ENCODE measurements at regions not wholly inside any gene's neighbourhood (a gene's known extent, or its start where the extent isn't known, plus 50 kb on each side); places are given as distances from the start of the nearest gene placed in this dataset.

DNA sequence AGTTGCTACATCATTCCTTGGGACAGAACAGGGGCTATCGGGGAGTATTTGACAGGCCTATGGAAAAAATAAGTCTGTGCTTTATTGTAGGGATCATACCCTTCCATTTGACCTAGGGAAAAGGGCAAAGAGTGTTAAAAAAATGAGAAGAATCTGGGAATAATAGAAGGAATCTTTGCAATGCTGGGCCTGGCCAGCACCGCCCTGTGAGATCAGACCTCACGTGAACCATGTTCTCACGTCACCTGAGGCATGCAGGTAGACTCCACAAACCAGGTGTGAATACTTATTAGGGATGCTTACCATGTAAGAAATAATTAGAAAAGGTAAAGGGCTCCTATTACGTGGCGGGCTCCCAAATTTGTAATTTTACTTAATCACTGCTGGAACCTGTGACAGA, 177.5 kb upstream of the GATA6 start:
- no peak for DNase-seq (ENCODE audit: insufficient read length, low spot score)
- no peak for FAIRE-seq

- no peak for FAIRE-seq
- no peak for DNase-seq (ENCODE audit: insufficient read length, low spot score)
These were observed 173.0 kb upstream of the GATA6 start for GRCh38 chr18:21996351-21996826.

DNA sequence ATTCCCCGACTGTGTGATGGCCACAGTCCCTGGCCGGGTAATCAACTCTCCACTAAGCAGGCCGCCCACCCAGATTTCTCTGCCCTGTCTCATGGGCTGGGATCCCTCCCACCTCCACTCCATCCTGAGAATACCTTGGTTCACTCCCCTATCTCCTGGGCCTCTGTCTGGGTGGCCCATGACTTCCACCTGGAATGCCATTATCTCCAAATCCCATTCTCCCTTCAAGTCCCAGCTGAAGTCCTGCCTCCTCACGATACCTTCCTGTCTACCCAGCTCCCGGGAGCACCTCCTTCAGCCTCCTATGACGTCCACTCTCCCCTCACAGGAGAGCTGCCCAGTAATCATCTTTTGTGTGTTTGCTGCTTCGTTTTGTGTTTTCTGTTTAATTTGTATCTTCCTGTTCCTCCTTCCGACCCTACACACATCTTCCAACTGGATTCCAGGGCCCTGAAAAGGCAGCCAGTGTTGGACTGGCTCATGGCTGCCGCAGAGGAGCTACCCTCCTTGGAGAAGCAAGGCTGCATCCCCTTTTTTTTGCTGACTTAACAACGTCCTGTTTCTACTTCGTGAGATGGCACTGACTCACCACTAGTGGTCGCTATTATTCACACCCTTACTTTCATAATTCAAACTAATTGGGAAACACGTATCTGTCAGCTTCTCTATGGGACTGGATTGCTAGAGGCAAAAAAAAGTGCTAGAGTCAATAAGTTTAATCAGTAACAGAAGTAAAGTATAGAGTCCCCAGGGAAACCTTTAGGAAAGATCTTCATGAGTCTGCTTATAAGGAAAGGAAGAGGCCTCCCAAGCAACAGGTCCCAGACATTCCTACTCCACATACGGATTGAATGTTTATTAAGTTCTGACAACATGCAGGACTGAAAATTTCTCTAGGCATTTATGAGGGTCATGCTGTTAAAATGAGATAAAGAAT, 171.9 kb upstream of the GATA6 start:
- DNase-seq (ENCODE audit: insufficient read length, low spot score) (peak; percentile 64), FAIRE-seq (no peak)

- no peak for FAIRE-seq
- no peak for DNase-seq (ENCODE audit: insufficient read length, low spot score)
These were observed 170.9 kb upstream of the GATA6 start for GRCh38 chr18:21998486-21998885.

- no peak for DNase-seq (ENCODE audit: insufficient read length, low spot score)
- no peak for FAIRE-seq
These were observed 167.4 kb upstream of the GATA6 start for GRCh38 chr18:22001912-22002487.

DNA sequence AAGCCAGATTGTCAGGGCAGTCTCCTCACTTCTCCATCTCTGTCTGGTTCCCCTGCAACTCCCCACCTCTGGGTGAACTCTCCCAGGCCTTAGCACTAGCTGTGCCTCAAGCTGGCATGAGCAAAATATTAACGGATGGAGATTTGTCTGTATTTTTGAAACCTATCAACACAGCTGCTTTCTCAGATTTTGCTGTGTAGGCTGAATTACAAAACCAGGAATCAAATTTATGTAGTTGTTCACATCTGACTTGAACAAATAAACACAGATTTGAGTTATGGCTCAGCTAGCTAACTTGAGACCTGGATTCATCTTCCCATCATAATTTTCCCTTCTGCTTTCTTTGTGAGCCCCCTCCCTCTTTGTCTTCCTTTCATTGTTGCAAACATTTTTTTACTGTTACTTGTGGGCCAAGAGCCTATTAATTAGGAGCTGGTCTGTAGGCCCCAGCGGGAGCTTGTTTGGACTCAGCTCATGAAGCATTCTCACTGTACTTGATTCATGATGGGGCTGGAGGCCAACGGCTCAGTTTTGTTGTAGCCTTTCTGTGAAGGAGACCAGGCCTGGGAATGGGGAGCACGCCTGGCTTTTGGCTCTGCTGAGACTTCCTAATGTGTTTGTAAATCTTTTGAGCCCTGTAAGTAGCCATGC, 164.1 kb upstream of the GATA6 start:
- FAIRE-seq (no peak), DNase-seq (ENCODE audit: insufficient read length, low spot score) (no peak)

DNA sequence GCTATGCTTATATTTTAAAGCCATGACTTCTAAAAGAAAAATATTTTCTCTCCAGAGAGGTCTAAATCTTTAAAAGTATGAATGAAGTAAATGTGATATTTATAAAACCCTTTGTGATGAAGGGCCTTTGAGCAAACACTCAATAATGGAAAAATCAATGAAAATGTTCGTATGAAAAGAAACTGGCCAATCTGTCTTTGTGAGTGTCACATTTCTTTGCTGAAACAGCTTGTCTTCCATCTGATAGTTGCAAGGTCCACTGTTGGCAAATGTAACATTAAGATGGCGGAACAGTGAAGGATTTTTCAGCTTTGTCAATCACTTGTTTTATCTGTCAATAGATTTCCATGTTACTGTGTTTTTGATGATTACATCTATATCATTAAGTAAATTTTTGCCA, 162.9 kb upstream of the GATA6 start:
- DNase-seq (ENCODE audit: insufficient read length, low spot score) (no peak), FAIRE-seq (no peak)

- DNase-seq (ENCODE audit: insufficient read length, low spot score), result no peak
- FAIRE-seq, result no peak
These were observed 160.1 kb upstream of the GATA6 start for GRCh38 chr18:22009242-22009641.

DNA sequence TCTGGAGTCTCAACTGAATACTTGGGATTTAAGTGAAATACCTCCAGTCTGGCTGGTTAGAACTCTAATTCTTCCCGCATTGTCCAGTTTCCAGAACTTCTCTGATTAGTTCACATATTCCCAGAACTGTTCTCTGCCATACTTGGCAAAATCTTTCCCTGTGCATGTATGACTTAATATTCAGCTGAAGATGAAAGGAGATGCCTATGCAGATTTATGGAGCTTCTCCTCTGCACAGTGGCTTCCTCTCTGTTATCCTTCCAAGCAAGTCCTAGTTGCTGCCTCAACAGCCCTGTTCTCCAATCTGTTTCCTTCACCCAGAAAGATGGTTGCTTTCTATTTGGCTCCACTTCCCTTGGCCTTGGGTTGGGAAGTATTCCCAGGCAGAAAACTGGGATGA, 155.4 kb upstream of the GATA6 start:
- DNase-seq (ENCODE audit: insufficient read length, low spot score) (no peak), FAIRE-seq (no peak)

DNA sequence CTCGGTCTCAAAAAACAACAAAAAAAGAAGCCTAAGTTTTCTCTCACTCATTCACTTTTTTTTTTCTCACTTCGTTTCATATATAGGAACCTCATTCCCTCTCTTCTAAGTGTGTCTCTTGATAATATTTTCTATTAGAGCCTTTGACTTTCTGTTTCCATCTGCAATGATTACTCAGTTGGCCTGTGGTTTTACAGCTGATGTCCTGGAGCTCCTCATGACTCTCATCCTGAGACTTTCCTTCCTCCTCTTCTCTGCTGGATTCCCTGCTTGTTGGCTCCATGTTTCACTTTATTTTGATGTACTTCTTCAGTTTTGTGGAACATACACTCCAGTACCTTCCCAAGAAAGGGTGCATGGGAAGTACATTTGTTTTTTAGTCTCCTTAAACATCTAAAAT, 154.2 kb upstream of the GATA6 start:
- no peak for FAIRE-seq

DNA sequence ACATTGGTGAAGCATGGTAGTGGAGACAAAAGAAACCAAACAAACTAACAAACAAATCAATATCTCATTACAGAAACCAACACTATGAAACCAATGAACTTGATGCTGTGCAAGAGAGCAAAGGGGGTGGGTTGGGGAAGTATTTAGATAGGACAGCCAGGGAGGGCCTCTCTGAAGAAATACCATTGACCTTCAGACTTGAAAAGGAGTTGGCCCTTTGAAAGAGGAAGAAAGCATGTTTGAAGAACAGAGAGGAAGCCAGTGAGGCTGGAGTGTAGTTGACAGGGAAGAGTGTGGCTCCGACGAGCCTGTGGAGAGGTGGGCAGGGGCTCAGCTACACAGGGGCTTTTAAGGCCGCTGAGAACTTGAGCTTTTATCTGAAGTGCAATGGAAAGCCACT, 151.0 kb upstream of the GATA6 start:
- FAIRE-seq, result no peak
- DNase-seq (ENCODE audit: insufficient read length, low spot score), result no peak

More for the DNA sequence above, 154.2 kb upstream of the GATA6 start:
- DNase-seq (ENCODE audit: insufficient read length, low spot score), result no peak

GRCh38 chr18:22019193-22019592, 150.2 kb upstream of the GATA6 start:
- FAIRE-seq (no peak), DNase-seq (ENCODE audit: insufficient read length, low spot score) (no peak)

DNA sequence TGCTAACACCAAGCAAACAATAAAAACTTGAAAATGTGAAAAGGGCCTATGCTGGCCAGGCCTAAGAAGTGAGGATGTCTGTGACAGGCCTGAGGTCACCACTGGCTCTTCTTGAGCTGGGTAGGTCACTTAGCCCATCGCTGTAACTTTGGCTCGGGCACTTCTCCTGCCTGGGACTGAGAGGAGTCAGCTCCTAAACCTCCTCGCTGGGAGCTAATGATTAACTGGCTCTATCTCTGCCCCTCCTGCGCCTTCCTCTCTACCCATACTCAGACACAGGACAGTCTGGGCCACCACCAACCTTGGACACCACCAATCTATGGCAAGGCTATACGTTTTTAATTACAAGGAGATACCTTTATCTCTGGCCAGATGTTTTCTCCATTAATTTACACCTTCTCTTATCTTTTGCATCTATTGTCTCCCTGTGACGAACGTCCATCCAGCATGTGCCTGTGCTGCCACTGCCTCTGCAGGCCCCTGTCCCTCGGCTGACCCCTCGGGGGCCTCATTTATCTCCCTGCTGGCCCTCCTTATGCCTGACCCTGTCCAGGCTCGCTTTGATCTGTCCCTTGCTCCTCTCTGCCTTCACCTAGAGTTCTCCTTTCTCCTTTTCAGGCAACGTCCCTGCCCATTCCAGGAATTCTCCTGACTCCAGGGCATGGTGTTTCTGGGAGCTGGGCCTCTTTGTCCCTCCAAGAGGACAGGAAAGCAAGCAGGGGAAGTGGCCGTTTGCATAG, 149.1 kb upstream of the GATA6 start:
- FAIRE-seq (no peak), DNase-seq (ENCODE audit: insufficient read length, low spot score) (no peak)

DNA sequence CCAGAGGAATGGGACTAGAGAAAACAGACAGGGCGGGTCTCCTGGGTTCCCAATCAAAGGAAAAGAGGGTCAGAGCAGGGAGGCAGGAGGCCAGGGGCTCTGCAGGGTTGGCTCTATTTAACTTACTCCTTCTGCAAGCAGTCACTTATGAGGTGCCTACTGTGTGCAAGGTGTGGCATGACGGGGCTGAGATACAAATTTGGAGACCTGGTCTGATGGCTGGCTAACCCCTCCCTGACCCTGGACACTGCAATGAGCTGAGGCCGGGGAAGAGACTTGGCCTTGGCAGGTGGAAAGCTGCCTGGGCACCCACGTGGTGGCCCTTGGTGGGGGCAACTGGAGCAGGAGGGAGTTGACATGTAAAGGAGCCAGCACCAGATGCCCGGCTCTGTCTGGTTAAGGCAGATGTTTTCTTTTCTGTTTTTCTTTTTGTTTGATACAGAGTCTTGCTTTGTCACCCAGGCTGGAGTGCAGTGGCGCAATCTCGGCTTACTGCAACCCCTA, 148.5 kb upstream of the GATA6 start:
- no peak for DNase-seq (ENCODE audit: insufficient read length, low spot score)
- no peak for FAIRE-seq

GRCh38 chr18:22021701-22022100, 147.7 kb upstream of the GATA6 start:
- FAIRE-seq, result no peak
- no peak for DNase-seq (ENCODE audit: insufficient read length, low spot score)

DNA sequence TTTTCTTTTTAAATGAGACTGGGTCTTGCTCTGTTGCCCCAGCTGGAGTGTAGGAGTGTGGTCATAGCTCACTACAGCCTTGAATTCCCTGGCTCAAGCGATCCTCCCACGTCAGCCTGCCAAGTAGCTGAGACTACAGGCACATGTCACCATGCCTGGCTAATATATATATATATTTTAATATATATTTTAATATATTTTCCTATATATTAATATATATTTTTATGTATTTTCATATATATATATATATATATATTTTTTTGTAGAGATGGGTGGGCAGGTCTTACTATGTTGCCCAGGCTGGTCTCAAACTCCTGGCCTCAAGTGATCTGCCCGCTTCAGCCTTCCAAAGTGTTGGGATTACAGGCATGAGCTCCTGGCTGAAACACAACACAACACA, 144.5 kb upstream of the GATA6 start:
- FAIRE-seq (no peak), DNase-seq (ENCODE audit: insufficient read length, low spot score) (no peak)

- DNase-seq (ENCODE audit: insufficient read length, low spot score), result no peak
- no peak for FAIRE-seq
These were observed 143.0 kb upstream of the GATA6 start for GRCh38 chr18:22026362-22026761.

DNA sequence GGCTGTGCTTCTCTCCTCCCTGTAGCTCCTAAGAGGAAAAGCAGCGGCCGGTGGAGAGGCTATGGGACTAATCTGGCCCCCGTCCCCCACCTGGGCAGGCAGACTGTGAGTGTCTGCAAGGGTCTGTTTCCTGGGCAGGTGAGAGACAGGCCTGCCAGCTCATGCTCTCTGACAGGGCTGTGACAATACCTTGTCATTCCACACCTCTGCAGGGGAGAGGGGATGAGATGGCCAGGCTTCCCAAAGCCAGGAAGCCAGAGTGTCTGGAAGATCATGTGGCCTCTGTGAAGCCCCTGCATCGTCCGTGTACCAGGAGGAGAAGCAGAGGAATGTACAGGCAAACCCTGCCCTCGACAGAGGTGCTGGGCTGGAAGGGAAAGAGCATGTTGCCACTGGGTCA, 142.5 kb upstream of the GATA6 start:
- FAIRE-seq (no peak), DNase-seq (ENCODE audit: insufficient read length, low spot score) (no peak)

DNA sequence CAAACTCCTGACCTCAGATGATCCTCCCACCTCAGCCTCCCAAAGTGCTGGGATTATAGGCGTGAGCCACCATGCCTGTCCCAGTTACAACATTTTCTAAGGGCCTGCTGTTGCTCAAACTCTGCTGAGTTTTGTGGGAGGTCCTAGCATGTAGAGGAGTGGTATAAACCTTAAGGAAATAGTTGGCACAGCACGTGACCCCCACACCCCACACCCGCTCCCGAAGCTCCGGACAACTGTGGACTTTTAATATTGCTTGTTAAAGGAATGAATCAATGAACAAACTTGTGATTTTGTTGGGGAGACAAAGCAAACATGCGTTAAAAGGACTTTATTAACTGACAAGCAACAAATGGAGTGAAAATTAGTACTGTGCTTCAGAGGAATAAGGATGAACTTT, 137.8 kb upstream of the GATA6 start:
- FAIRE-seq, result no peak
- DNase-seq (ENCODE audit: insufficient read length, low spot score), result no peak

- peak; percentile 20 for FAIRE-seq
- DNase-seq (ENCODE audit: insufficient read length, low spot score), result peak; percentile 80
These were observed 136.9 kb upstream of the GATA6 start for GRCh38 chr18:22032392-22032961.

Data from HTR-8/SVneo (cell line).